ENCODE measurements at regions not wholly inside any gene's neighbourhood (a gene's known extent, or its start where the extent isn't known, plus 50 kb on each side); places are given as distances from the start of the nearest gene placed in this dataset.

GRCh38 chrX:7641141-7641540 lies 201.8 kb upstream of the VCX start:
- no TSS peak for BruUV-seq (replicated peaks)
- Histone ChIP-seq H3K9me3 (replicated peaks; ENCODE audit: control insufficient read depth, insufficient read depth, low read length) (no peaks in the 10 kb centered on the region), H4K20me1 (replicated peaks; ENCODE audit: control insufficient read depth, extremely low read depth, insufficient read depth, low read length) (no peaks in the 10 kb centered on the region), H3K4me3 (replicated peaks in 1 of 3; ENCODE audit: insufficient read depth in 1 of 3, low read depth in 1 of 3, low read length in 3 of 3) (no peak overlapping the region), H2AFZ (ENCODE audit: low read depth, low read length) (no peak overlapping the region), H3K4me2 (ENCODE audit: insufficient read depth, low read length) (no peak overlapping the region), H3K4me1 (ENCODE audit: control insufficient read depth, extremely low read depth, insufficient read depth, low read length) (no peaks in the 10 kb centered on the region), H3K27me3 (ENCODE audit: control insufficient read depth in 2 of 2, insufficient read depth in 2 of 2, low read length in 2 of 2) (no peaks in the 10 kb centered on the region), H3K36me3 (ENCODE audit: control insufficient read depth in 2 of 2, extremely low read depth in 1 of 2, insufficient read depth in 2 of 2, low read length in 2 of 2) (no peaks in the 10 kb centered on the region), H3K9me1 (replicated peaks; ENCODE audit: control insufficient read depth, extremely low read depth, insufficient read depth, low read length) (no peaks in the 10 kb centered on the region), H3K79me2 (ENCODE audit: control insufficient read depth, insufficient read depth, low read length) (no peaks in the 10 kb centered on the region), H3K9ac (replicated peaks; ENCODE audit: extremely low read depth, insufficient read depth, low read length) (no peak overlapping the region), H3K27ac (ENCODE audit: insufficient read depth, low read depth, low read length) (no peak overlapping the region)
- no peak for TF ChIP-seq POLR2A (IDR thresholded peaks at IDR 0.05; ENCODE audit: low read depth, low read length)
- TF ChIP-seq JUN (IDR thresholded peaks at IDR 0.05; ENCODE audit: borderline replicate concordance, insufficient read depth, insufficient read length, low read depth) = no peak
- TF ChIP-seq MYC (IDR thresholded peaks at IDR 0.05; ENCODE audit: low read depth, low read length) = no peak
- TF ChIP-seq, protein P1, sequence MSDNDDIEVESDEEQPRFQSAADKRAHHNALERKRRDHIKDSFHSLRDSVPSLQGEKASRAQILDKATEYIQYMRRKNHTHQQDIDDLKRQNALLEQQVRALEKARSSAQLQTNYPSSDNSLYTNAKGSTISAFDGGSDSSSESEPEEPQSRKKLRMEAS (IDR thresholded peaks at IDR 0.05; ENCODE audit: insufficient read depth, insufficient read length) = no peak
- no peak for TF ChIP-seq FOS (IDR thresholded peaks at IDR 0.05; ENCODE audit: borderline replicate concordance, insufficient read depth, low read length)
- no peak for TF ChIP-seq GATA2 (IDR thresholded peaks at IDR 0.05; ENCODE audit: insufficient read depth, insufficient read length, low read depth, low read length)
- no peak for TF ChIP-seq EZH2 (IDR thresholded peaks at IDR 0.05; ENCODE audit: borderline replicate concordance, low read depth, low read length, severe bottlenecking)
- no peak for TF ChIP-seq CTCF (IDR thresholded peaks at IDR 0.05; ENCODE audit: extremely low read depth in 1 of 2, insufficient read depth in 1 of 2, low read depth in 1 of 2, low read length in 2 of 2)
- no peak for TF ChIP-seq POLR2AphosphoS5 (IDR thresholded peaks at IDR 0.05; ENCODE audit: insufficient read depth, low read depth, low read length)
- dilution Hi-C loops (cut with MboI; ENCODE audit: extremely low pct_ligation_motif_present, low sequenced_read_pairs) = no loop called here
- CTCF ChIA-PET = no interaction called here
- DNase-seq (ENCODE audit: low read depth, low spot score) (no peak), FAIRE-seq (no peak)
- intact Hi-C loops (cut with micrococcal nuclease) = no loop called here
- POLR2A ChIA-PET = no interaction called here
